RPMI7951 (cell line): ENCODE measurements at regions not wholly inside any gene's neighbourhood (a gene's known extent, or its start where the extent isn't known, plus 50 kb on each side); places are given as distances from the start of the nearest gene placed in this dataset.

Source experiments
- DNase-seq: peaks from one replicate; pipeline ENCODE4 v3.0.0-alpha.2; 2012; ENCODE audit warnings: low read depth

DNA sequence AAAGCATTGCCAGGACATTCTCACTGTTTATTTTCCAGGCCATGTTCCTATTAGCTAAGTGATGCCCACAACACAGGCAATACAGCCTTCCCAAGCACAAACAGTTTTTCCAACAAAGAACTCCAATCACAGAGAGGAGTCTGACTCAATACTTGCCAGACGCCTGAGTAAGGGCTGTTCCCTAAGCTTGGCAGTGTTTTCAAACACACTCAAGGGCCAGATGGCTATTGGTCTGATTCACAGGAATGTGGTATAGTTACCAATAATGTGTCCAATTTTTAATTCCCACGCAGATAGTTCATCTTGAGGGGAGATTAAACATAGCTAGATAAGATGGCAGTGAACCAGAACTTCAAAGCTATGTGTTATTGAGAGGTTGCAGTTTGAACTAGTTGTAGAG lies 381.0 kb downstream of the SNAPC1 start:
- DNase-seq = peak; percentile 3

GRCh38 chr14:62144863-62145262 lies 382.6 kb downstream of the SNAPC1 start:
- DNase-seq = no peak

DNA sequence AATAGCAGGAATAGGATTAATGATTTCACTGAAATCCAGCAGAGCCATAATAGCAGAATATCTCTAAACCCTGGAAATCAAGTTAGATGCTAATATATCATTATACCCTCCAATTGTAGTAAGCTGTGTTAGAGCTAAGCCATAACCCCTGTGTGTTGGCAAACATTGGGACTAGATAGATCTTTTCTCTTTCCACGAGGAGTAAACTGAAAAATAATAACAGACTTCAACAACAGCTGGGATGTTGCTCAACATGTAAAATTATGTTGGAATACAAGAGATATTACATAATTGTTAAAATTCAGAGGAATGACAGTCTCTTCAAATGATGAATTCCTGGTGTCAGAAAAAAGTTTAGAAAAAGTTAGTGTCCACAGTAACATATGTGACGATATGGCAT lies 383.8 kb downstream of the SNAPC1 start:
- DNase-seq = no peak

DNA sequence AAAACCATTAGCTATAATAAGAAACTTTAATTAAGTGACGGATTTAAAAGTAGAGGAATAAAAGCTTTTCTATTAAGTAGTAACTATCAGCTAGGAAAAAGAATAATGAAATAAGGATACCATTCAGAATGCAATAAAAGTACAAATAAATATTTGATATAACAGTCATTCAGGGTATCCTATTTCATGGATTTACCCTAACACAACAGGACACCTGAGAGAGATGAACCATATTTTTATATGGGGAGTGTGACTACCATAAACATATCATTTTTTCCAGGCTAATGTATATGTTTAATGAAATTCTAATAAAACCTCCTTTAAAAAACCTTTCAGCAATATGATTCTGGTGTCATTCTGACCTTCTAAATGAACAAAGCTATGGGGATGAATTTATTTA lies 393.8 kb downstream of the SNAPC1 start:
- DNase-seq = no peak

- no peak for DNase-seq
Measured at GRCh38 chr14:62158779-62159178, 396.6 kb downstream of the SNAPC1 start.

DNA sequence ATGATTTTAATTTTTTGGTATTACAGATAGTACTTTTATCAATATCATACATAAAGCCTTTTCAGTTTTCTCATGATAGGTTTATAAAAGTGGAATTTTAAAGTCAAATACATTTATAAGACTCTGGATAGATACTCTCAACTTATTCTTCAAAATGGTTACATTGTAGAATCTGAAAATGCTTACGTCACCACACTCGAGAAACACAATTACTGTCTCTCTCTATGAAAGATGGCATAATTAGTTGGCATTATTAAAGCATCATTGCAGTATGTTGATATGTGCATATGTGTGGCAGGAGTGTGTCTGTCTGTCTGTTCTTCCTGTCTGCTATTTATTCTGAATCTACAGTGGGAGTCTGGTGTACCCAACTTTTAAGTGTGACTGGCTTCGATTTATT lies 397.1 kb downstream of the SNAPC1 start:
- DNase-seq = no peak

DNA sequence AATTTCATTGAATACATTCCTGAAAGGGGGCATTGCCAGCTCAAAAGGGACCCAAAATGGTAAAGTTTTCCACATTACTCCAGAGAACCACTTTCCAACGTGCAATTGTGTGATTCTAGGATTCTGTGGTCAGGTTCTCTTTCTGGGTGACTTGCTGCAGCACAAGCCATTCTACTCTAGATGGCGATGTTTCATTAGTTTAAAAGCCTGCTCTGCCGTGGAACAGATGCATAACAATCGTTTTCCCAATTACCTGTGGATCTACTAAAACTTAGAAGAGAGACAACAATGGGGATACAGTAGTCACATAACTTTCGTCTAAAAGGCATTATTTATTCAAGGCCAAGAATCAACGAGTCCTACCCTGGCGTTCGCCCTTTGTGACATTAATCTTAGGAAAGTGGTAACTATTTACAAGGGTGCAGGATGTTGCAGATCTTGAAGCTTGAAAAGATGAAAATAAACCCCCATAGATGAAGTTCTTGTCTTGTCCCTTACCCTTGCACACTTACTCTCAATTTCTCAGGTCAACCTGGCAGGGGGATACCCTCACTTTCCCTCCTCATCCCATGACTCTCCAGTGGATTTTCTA lies 400.9 kb downstream of the SNAPC1 start:
- peak; percentile 34 for DNase-seq

DNA sequence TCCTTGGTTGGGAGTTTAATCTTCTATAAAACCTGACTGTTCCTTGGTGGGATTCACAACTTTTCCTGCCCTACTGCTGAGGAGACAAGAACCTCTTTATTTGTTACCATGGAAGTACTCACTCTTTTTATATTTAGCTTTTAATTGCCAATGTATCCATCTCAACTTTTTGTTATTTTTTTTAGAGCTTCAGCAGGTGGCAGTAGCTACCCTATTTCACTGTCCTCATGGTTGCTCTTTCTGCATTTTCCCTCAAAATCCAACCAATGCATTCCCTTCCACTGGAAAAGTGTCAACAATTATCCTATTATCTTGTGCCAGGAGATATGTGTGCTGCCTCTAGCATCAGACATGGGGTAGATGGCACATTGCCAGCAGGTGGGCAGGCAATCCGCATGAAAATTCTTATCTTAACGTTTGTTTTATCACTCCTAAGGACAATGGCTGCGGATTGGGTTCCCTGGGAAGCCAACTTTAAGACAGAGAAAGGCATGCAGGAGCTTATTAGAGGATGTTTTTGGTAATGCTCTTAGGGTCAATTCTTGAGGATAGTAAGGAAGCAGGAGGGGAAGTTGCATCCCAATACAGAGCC lies 406.4 kb downstream of the SNAPC1 start:
- DNase-seq = no peak

- peak; percentile 58 for DNase-seq
Measured at GRCh38 chr14:62179367-62180018, 417.3 kb downstream of the SNAPC1 start.

DNA sequence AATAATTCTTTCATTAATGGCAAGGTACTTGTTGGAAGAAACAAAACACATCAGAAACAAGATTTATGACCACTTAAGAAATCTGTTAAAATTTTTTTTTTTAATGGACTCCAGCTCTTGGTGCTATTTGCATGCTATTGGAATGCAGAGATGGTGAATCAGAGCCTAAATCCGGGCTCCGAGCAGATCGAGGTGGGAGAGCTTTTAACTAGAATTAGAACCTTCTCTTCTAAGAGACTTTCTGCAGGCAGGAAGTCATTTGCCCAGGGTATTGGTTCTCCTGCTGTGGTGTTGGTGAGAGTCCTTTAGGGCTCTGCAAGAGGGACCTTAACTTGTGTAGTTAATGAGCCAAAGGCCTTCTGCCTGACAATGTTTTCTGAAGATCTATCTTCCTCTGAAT lies 419.4 kb downstream of the SNAPC1 start:
- no peak for DNase-seq

GRCh38 chr14:62185078-62185477 lies 422.9 kb downstream of the SNAPC1 start:
- DNase-seq = no peak

DNA sequence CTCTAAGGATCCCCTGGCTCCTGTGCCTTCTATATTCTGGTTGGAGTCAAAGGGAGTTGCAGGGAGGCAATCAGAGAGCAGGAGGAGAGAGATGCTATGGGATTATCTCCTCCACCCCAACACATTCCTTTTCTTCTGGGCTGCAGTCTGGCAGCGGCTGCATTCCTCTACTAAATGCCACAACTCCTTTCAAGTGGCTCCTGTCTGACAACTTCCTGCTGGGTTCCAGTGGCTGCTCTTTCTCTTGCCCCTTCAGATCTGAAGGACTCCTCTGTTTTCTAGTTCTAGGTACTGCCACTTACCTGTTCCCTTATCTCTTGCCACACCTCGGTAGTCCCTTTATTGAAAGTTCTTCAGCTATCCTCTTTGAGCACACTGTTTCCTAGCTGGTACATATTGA lies 425.0 kb downstream of the SNAPC1 start:
- no peak for DNase-seq

GRCh38 chr14:62189698-62190097 lies 427.5 kb downstream of the SNAPC1 start:
- DNase-seq = peak; percentile 22

- DNase-seq = peak; percentile 11
Measured at GRCh38 chr14:62206456-62206855, 444.2 kb downstream of the SNAPC1 start.

- DNase-seq = peak; percentile 47
Measured at GRCh38 chr14:62209287-62209899, 447.2 kb downstream of the SNAPC1 start.

- DNase-seq = no peak
Measured at GRCh38 chr14:62213516-62213915, 451.3 kb downstream of the SNAPC1 start.

DNA sequence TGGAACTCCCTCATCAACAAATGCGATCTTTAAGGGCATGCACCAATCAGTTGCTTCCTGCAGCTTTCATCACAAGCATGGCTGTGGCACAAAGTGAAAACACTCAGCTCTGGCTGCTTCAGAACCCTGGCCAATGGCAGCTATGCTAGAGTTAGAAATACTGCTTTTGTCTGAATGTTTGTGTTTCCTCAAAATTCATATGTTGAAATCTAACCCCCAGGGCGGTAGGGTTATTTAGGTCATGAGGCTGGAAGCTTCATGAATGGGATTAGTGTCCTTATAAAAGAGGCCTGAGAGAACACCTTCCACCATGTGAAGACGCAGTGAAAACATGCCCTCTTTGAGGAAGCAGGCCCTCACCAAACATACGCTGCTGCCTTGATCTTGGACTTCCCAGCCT lies 453.9 kb downstream of the SNAPC1 start:
- no peak for DNase-seq

GRCh38 chr14:62234849-62235248 lies 472.6 kb downstream of the SNAPC1 start:
- no peak for DNase-seq

DNA sequence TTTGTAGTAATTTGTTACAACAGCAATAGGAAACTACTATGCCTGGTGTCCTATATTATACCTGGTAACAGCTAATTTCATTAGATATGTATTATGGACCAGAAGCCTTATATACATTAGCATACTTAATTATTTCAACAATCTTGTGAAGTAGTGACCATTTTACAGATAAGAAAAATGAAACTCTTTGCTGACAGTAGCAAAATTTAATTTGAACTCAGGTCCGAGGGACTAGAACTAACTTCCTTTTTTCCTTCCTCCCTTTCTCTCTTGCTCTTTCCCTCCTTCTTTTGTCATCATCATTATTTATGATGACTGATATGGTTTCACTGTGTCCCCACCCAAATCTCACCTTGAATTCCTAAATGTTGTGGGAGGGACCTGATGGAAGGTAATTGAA lies 482.0 kb downstream of the SNAPC1 start:
- no peak for DNase-seq

- DNase-seq = no peak
Measured at GRCh38 chr14:62247266-62247665, 485.0 kb downstream of the SNAPC1 start.

DNA sequence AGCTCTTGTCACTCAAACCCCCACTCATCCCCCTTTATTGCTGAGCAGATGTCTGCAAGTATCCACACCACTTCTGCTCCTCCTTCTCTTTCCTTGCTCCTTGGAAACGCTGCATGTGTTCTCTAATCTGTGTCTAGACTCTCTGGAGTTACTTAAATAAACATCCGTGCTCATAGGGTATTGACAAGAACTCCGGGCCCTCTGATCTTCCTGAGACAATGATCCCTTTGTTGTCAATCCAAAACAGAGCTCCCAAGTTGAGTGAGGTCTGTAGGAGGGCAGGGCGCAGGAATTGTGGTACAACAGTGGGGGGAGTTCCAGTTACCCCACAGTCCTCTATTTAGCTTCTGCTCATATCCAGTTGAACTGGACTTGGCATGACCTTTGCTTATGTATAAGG lies 489.0 kb downstream of the SNAPC1 start:
- no peak for DNase-seq

GRCh38 chr14:62253171-62253570 lies 491.0 kb downstream of the SNAPC1 start:
- DNase-seq = no peak

DNA sequence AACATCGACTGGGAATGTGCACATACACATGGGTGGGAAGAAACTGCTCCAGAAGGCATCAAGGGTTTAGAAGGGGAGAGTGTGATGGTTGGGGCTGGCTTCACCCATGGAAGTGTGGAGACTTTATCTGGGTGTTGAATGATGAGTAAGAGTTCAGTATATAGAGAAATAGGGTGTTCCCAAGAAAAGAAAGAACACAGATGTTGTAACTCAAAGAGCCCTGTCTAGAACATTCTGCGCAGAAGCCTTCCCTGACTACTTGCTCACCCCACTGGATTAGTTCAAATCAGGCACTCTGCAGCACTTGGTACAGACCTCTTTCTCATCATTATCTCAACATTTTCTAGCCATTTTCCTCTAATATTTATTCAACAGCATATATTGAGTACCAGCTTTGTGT lies 491.7 kb downstream of the SNAPC1 start:
- no peak for DNase-seq
